KOPT-K1 (cell line): ENCODE measurements at regions not wholly inside any gene's neighbourhood (a gene's known extent, or its start where the extent isn't known, plus 50 kb on each side); places are given as distances from the start of the nearest gene placed in this dataset.

ENCODE experiments used
- H3K27ac ChIP-seq: fragments of 200-600 bp; sonication (generic); 2 replicates; pipeline ENCODE4 v1.5.1; 2016; ENCODE audit warnings: antibody characterized with exemption, mild to moderate bottlenecking, low read depth, low read length; ENCODE audit not compliant: poor library complexity, severe bottlenecking
- H3K36me3 ChIP-seq: fragments of 200-600 bp; sonication (generic); 2 replicates; pipeline ENCODE4 v1.5.1; 2017; ENCODE audit warnings: antibody characterized with exemption, mild to moderate bottlenecking, low read length, moderate library complexity; ENCODE audit not compliant: insufficient read depth
- H3K9me3 ChIP-seq: fragments of 200-600 bp; sonication (generic); 2 replicates; pipeline ENCODE4 v1.5.1; 2017; ENCODE audit warnings: antibody characterized with exemption, low read length, mild to moderate bottlenecking; ENCODE audit not compliant: insufficient read depth, poor library complexity, severe bottlenecking

DNA sequence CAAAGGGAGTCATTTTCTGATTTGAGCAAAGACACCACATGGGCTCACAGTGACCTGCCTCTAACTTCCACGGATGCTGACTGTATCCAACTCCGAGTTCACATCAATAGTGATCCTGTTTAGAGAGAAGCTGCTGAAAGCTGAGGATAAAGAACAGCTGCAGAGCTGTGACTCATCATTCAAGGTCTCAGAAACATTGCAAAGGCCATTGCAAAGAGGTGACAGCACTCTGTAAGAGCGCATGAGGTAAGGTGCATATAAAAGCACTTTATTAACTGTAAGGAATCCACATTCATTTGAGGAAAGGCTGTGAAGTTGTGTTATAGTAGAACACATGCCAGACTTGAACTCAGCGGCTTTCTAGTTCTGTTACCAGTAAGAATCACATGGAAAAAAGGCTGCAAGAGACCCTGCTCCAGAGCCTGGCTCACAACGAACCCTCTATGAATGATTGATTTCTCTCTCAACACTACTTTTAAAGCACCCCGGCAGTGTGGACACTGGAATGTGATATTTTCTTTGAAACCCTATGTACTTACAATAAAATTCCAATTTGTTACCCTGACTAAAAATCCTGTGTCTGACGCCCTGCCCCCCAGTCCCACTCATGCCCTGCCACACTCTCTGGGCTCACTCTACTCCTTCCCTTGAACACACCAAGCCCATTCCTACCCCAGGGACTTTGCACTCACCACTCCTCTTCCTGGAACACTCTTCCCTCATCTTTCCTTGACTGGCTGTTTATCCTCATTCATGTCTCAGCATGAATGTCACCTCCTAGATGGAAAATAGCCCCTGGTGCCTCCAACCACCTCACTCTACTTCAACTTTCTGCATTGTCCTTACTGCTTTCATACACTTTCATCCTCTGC is 111.2 kb downstream of the LSM3 start:
- H3K9me3 ChIP-seq: no peaks in the 10 kb centered on the region
- no peaks in the 10 kb centered on the region for H3K36me3 ChIP-seq
- no peak overlapping the region for H3K27ac ChIP-seq

DNA sequence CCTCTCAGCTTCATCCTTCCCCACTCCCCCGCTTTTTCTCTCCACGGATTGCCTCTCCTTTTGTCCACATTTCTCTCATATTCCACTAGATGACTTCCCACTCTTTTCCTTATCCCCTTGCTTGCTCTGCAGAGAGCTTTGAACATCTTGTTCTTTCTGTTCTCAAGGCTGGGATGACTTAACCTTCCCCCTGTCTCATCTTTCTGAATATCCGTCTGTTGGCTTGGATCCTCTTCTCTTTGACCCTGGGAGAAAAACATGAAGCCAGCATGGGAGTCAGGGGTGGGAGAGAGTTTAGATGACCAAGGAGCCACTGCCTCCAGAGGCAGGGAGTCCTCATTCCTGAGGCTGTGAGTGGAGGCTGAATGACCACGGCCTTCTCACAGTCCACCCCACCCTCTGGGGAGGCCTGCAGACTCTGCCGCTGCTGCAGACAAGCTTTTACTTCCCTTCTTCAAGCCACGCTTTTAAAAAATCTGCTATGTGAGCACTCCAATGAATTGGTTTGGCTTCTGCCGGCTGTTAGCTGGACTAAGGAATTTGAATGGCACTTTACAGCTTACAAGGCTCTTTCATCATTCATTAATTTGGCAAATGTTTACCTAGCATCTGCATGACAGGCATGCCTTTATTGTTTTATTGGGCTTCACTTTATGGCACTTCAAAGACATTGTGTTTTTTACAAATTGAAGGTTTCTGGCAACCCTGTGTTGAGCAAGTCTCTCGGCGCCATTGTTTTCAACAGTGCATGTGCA is 111.6 kb upstream of the SLC6A6 start:
- Histone ChIP-seq H3K9me3 (no peaks in the 10 kb centered on the region), H3K27ac (no peak overlapping the region), H3K36me3 (no peaks in the 10 kb centered on the region)

DNA sequence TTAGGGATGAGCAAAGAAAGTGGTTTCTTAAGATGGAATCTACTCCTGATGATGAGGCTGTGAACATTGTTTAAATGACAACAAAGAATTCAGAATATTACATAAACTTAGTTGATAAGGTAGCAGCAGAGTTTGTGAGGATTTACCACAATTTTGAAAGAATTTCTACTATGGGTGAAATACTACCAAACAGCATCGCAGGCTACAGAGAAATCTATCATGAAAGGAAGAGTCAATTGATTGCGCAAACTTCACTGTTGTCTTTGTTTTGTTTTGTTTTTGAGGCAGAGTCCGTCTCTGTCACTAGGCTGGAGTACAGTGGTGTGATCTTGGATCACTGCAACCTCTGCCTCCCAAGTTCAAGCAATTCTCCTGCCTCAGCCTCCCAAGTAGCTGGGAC is 107.4 kb upstream of the SLC6A6 start:
- Histone ChIP-seq H3K36me3 (no peaks in the 10 kb centered on the region), H3K27ac (no peak overlapping the region), H3K9me3 (no peaks in the 10 kb centered on the region)

DNA sequence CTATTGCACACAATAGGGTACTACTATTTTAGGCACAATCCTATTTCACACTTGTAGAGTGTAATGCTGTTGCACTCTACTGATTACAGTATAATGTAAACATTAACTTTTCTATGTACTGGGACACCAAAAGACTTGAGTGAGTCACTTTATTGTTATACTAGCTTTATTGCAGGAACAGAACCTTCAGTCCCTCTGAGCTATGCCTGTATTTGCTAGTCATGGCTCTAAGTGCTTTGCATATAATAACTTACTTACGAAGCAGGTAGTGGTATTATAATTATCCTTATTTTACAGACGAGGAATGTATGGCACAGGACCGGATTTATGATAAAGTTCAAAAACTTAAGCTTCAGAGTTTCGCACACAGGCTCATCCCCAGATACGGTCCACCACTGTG is 106.6 kb upstream of the SLC6A6 start:
- no peaks in the 10 kb centered on the region for H3K9me3 ChIP-seq
- H3K27ac ChIP-seq: no peak overlapping the region
- no peaks in the 10 kb centered on the region for H3K36me3 ChIP-seq

DNA sequence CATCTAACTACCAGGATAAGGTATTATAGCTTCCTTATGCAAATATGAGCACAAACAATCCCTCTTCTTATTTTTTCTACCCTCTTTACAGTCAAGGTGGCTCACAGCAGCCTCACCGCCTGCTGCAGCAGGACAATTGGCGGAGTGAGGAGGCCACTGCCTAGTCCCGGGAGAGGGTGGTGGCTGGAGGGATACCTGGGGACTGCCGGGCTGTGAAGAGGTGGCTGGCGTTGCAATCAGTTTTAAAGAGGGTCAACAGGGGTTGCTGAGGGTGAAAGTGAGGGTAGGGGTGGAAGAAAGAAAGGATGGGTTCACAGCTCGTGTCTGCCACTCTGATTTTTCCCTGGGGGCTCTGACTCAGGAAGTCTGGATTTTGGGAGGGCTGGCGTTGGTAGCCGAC is 105.1 kb upstream of the SLC6A6 start:
- H3K9me3 ChIP-seq: no peaks in the 10 kb centered on the region
- H3K27ac ChIP-seq: no peak overlapping the region
- no peaks in the 10 kb centered on the region for H3K36me3 ChIP-seq

DNA sequence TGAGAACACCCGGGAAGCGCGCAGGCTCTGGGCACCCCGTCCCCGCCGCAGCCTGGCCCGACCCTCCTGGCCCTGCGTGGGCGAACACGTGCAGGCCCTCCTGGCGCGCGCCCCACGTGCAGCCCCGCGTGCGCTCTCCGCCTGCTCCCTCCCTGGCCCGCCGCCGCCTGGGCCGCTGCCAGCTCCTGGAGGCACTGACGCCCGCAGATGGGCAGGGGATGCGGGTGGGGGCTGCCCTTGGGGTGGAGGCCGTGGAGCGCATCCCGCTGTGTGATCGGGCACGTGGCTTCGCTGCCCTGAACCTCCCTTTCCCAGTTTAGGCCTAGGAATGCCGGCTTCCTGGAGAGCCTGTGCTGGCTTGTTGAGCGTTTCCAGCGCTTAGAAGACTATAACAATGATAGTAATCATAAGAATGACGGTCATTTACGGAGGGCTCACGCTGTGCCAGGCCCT is 104.6 kb upstream of the SLC6A6 start:
- Histone ChIP-seq H3K27ac (no peak overlapping the region), H3K36me3 (no peaks in the 10 kb centered on the region), H3K9me3 (no peaks in the 10 kb centered on the region)

DNA sequence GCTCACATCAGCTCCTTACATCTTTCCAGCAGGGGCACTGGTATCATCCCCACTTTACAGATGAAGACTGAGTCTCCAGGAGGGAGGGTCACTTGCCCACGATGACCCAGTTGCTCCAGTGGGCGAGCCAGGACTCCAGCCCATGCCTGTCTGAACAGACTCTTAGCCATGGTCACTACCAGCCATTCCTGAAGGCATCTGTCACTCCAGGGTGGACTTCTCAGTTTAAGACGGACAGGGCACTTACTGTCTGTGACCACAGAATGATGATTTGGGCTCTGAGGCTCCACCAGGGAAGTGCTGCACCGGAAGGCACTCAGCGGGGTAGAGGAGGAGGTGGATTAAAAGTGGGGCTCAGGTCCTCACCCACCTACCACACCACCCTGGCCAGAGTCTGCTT is 104.0 kb upstream of the SLC6A6 start:
- Histone ChIP-seq H3K36me3 (no peaks in the 10 kb centered on the region), H3K27ac (no peak overlapping the region), H3K9me3 (no peaks in the 10 kb centered on the region)

DNA sequence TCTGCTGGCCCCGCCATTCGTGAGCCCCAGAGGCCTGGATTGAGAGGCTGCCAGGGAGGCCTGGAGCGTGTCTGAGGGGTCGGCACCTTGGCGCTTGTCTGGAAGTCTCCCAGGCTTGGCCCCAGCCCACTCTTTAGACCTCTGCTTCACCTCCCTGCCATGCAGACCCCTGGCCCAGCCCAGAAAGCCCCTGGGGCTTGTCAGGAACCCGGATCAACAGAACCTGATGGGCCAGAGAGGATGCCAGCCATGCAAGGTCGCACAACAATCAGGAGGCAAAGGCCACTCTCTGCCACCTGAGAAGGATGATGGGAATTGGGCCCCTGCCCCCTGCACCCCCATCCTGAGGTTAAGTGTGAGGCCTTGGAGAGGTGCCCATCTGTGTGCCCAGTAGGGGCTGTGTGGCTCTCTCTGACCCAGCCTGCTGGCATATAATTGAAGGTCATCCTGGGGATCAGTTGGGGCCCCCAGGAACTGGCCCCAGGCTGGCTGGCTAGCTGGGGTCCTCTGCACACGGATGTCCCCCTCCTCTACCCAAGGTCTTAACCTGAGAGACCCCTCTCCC is 103.3 kb upstream of the SLC6A6 start:
- H3K36me3 ChIP-seq: no peaks in the 10 kb centered on the region
- H3K9me3 ChIP-seq: no peaks in the 10 kb centered on the region
- no peak overlapping the region for H3K27ac ChIP-seq

DNA sequence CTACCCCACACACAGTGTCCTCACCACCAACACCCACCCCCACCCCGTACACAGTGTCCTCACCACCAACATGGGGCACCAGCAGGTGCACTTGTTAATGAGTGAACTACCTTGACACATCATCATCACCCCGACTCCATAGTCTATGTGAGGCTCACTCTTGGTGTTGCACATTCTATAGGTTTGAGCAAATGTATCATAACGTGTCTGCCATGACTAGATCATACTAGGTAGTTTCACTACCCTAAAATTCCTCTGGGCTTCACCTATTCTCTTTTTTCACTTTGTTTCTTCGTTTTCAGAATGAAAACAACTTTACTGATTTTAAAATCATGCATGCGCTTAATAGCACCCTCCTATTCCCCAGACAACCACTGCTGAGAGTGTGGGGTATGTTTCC is 102.6 kb upstream of the SLC6A6 start:
- H3K27ac ChIP-seq: no peak overlapping the region
- no peaks in the 10 kb centered on the region for H3K9me3 ChIP-seq
- no peaks in the 10 kb centered on the region for H3K36me3 ChIP-seq

DNA sequence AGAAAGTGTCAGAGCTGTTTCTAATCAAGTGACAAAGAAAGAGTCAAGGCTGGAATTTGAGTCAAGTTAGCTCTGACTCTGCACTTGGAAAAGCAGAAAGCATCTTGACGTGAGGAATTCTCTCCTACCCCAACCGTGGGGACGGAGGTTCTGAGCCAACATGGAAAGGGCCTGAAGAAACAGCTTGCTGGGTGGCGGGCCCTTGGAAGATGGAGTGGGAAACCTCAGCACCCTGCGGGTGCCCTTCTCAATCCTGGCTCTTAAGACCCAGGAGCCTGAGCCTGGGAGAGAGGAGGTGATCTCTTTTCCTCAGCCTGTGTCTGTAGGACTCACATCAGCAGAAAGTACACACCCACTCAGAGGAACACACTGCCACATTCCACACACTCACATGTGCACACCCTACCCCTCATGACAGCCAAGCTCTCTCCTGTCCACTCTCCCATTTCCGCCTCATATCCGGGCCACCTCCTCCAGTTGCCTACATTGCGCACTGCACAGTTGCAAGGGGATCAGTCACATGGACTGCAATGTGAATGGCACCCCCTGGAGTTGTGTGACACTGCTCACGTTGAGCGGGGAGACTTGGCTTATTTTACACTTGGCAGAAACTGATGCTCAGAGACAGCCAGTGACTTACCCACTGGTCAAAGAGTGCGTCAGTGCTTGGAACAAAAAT is 101.5 kb upstream of the SLC6A6 start:
- no peak overlapping the region for H3K27ac ChIP-seq

DNA sequence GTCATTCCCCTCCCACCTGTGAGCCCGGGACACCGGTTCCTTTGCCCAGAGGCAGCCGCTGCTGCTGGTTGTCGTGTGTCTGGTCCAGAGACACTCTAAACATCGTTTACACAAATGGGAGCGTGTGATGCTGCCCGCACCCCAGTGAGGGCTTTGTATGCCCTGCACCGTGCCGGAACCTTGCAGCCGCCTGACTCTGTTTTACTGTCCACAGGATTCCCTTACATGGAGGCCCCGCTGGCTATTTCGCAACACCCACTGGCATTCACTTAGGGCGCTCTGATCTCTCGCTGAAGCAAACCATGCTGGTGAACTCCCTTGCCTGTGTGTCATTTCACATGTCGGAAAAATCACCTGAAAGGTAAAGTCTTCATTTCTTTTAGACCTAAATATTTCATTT is 100.8 kb upstream of the SLC6A6 start:
- Histone ChIP-seq H3K27ac (no peak overlapping the region), H3K36me3 (no peaks in the 10 kb centered on the region), H3K9me3 (no peaks in the 10 kb centered on the region)

More for the DNA sequence above, 101.5 kb upstream of the SLC6A6 start:
- Histone ChIP-seq H3K36me3 (no peaks in the 10 kb centered on the region), H3K9me3 (no peaks in the 10 kb centered on the region)

DNA sequence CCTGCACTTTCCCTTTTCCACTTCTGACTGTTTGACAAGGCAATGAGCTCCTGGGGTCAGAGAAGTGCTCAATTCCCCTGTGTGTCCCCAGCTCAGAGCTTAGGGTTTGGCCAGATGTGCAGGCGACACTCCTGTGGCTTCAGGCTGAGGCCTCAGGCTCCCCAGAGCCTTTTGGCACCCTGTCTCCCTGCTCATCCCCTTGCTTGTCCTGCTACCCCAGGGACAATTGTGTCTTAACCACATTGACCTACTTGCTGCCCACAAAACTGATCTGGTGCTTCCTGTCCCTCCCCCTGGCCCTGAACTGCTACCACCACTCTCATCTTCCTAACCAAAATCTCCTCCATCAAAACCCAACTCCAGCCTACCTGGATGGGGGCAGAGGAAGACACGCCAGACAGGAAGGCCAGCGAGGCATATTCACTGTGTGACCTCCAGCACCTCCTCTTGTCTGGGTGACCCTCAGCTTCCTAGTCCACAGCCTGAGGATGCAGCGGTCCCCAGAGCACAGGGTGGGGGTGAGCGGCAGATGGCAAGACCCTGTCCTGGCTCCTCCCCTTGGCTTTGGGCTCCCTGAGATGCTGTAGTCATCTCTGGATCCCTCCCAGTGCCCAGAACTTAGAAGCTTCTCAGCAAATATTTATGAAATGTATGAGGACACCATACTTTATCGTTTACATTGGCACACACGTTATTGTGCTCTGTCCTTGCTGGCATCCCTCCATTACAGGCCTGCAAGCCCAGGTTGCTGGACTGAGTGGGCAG is 98.9 kb upstream of the SLC6A6 start:
- Histone ChIP-seq H3K9me3 (no peaks in the 10 kb centered on the region), H3K27ac (no peak overlapping the region), H3K36me3 (no peaks in the 10 kb centered on the region)

DNA sequence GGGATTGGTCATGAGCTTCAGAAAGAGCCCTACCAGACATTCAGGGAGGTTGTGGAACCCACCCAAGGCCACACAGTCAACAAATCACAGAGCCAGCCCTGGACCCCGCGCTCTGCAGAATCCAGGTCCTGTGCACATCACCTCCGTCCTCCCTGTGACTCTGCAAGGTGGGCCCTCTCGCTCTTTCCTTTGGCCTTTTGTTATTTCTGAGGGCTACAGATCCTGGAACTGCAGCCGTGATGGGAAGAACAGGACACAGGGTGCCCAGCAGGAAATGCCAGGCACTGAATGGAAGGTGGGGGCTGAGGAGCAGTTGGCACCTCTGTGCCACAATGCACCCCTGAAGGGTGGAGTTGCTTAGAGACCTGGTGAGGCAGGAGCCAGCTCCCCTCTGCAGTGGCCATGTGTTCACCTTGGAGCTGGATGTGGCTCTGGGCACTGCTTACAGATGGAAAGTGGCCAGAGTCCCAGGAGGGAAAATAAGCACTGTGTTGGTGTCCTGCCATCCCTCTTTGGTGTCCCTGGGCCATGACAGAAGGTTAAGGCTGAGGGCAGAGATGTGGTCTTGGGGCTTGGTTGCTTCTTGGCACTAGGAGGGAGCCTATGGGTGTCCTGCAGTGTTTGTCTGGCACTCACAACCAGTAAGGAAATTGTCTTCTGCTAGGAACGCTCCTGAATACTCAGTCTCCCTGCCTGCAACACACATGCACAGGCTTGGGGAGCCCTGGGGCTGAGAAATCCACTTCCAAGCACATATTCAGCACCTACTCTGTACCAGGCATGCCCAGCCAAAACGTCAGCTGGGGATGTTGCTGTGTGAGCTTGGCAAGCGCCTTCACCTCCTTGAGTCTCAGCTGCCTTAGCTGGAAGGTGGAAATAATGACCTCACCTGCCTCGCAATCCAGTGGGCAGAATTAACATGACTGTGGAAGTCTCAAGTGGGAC is 98.0 kb upstream of the SLC6A6 start:
- no peaks in the 10 kb centered on the region for H3K36me3 ChIP-seq
- no peak overlapping the region for H3K27ac ChIP-seq
- H3K9me3 ChIP-seq: no peaks in the 10 kb centered on the region

DNA sequence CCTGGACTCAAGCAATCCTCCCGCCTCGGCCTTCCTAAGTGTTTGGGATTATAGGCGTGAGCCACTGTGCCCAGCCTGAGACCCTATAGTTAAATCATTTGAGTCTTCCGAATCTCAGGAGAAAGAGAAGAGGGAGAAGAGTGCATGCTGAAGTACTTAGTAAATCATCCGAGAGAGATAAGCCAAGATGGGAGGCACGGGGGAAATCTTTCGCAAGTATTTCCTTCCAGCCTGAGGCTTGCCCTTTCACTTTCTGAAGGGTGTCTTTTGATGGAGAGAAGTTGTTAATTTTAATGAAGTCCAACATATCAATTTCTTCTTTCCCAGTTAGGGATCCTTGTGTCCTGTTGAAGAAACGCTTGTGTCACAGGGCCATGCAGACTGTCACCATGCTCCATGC is 97.1 kb upstream of the SLC6A6 start:
- Histone ChIP-seq H3K27ac (no peak overlapping the region), H3K9me3 (no peaks in the 10 kb centered on the region), H3K36me3 (no peaks in the 10 kb centered on the region)
